KBM-7 (cell line): ENCODE measurements at regions not wholly inside any gene's neighbourhood (a gene's known extent, or its start where the extent isn't known, plus 50 kb on each side); places are given as distances from the start of the nearest gene placed in this dataset.

Experiments
- DNase-seq: peaks from one replicate; pipeline ENCODE4 v3.0.0-alpha.2; 2015
- in situ Hi-C: fragments of 300-500 bp; cut with MboI; formaldehyde crosslinking; loops from 2 replicates; pipeline ENCODE4 v1.14.3; 2020; ENCODE audit warnings: low sequenced_read_pairs, low pct_unique_long_range_greater_than_20kb, mixed read lengths

DNA sequence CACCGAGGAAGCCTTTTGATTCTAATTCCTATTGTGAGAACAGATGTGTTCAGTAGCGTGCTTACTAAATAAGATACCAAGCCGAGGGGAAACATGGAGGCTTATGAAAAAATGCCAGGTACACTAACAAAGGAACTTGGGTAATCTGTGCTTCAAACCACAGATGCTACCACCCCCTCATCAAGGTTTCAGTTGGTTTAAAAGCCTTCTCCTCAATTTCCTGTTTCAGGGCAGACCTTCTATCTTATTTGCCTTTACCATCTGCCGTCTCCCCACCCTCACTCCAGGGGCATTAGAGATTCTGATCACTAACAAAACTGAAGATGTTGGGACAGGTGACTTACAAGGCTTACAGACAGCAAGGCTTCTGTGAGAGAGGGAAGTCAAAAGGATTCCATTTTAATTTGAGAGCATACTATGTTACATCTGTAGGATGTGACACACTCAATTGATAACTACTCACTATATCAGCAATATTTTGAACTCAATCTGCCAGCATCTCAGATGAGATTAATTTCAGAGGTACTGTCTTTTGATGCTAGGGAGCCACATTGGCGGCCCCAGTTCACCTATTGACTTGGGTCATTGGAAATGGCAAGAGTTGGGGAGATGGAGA is 60.6 kb upstream of the PLCL2 start:
- peak; percentile 47 for DNase-seq
- in situ Hi-C loops, result no loop called here

DNA sequence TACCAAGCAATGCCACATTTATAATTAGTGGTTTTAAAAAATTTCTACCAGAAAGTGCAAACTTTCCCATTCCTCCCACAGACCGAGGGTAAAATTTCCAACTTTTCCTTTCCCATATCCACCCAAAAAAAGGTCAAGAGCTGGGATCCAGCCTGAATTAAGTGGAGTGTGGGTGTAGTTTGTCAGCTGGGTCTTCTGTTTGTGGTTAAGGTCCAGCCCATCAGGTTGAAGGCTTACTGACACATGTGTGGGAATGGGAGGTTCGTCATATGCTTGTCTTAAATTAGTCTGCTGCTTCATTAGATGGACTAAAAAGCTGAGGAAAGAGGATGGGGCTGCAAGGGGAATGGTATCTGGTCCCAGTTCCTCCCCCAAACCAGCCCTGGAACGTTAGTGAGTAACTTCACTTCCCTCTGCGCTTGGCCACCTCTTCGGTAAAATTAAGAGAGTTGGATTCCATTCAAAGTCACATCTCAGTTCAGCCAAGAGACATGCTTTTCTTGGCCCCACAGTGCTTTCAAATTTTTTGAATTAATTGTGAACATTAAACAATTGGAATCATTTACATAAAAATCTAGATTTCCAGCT is 59.0 kb upstream of the PLCL2 start:
- in situ Hi-C loops, result no loop called here
- no peak for DNase-seq

DNA sequence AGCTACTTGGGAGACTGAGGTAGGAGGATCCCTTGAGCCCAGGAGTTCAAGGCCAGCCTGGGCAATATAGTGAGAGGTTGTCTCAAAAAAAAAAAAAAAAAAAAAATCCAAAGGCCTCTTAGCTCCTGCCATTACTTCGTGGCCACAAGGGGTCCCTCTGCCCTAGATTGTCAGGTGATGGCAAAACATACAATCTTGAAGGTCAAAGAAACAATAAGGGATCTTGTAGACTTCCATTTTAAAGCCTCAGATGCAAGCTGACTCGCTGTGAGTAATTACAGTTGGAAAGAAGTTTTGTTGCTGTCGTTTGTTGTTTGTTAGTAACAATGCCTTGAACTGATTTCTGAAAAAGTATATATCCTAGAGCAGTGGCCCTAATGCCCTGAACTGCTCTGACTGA is 55.9 kb upstream of the PLCL2 start:
- in situ Hi-C loops, result no loop called here
- peak; percentile 60 for DNase-seq

DNA sequence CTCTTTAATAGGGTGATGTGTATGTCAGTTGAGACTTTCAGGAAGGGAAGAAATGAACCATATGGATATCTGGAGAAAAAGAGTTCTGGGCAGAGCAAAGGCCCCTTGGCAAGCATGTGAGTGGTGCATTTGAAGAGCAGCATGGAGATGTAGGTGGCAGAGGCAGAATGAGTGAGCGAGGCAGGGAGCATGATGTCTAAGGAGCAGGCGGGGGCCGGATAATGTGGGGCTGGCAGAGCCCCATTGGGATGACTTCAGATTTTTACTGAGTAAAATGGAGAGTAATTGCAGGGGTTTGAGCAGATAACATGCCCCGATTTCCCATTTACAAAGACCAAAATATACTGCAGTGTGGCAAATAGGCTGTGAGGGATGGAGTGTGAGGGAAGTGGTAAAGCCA is 52.9 kb upstream of the PLCL2 start:
- in situ Hi-C loops, result no loop called here
- DNase-seq, result no peak

DNA sequence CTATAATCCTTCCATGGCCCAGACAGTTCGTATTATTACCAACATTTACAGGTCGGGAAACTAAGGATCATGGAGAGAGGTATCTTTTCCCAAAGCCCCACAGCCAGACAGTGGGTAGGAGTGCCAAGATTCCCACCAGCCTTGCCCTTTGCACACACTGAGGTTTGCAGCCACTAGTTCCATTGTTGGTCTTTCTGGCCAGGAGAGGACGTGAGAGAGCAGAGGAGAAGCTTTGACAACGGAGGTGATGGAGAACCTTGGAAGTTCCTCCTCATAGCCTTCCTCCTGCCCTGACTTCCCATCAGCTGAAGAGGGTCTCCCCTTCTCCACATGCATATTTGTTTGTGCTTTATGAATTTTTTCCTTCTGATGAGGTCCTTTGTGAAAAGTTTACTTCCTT is 50.5 kb upstream of the PLCL2 start:
- no peak for DNase-seq
- in situ Hi-C loops, result no loop called here

DNA sequence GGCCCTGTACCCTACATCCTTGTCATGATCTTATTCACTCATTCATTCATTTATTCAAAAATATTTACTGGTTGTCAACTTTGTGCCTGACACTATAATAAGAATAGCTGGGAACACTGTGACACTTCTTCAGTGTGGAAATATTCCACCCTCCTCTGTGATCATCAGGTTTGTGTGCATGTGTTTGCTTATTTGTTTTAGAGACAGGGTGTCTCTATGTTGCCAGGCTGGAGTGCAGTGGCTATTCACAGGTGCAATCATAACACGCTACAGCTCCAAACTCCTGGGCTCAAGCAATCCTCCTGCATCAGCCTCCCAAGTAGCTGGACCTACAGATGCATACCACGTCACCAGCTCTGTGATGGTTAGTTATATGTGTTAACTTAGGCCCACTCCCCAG is 50.0 kb upstream of the PLCL2 start:
- no peak for DNase-seq
- in situ Hi-C loops, result no loop called here
